Ishikawa (cell line): ENCODE measurements at regions not wholly inside any gene's neighbourhood (a gene's known extent, or its start where the extent isn't known, plus 50 kb on each side); places are given as distances from the start of the nearest gene placed in this dataset.

Experiments
- CREB1 ChIP-seq: IDR thresholded peaks from 2 replicates; pipeline ENCODE4 v1.6.1; 2012; ENCODE audit warnings: low read depth
- EGR1 ChIP-seq: IDR thresholded peaks from 2 replicates; pipeline ENCODE4 v1.6.1; 2012
- EP300 ChIP-seq: IDR thresholded peaks from 2 replicates; pipeline ENCODE4 v1.6.1; 2012; ENCODE audit warnings: borderline replicate concordance
- FOXM1 ChIP-seq: IDR thresholded peaks from 2 replicates; pipeline ENCODE4 v1.6.1; 2012; ENCODE audit warnings: low read depth, borderline replicate concordance
- MAX ChIP-seq: IDR thresholded peaks from 2 replicates; pipeline ENCODE4 v1.6.1; 2012
- NFIC ChIP-seq: IDR thresholded peaks from 2 replicates; pipeline ENCODE4 v1.6.1; 2012
- RAD21 ChIP-seq: IDR thresholded peaks from 2 replicates; pipeline ENCODE4 v1.6.1; 2012; ENCODE audit warnings: low read depth
- TAF1 ChIP-seq: IDR thresholded peaks from 2 replicates; pipeline ENCODE4 v1.6.1; 2012; ENCODE audit warnings: low read depth, mild to moderate bottlenecking
- TEAD4 ChIP-seq: IDR thresholded peaks from 2 replicates; pipeline ENCODE4 v1.6.1; 2012
- USF1 ChIP-seq: IDR thresholded peaks from 2 replicates; pipeline ENCODE4 v1.6.1; 2012

GRCh38 chr3:8296461-8296860, 205.2 kb upstream of the LMCD1 start:
- TF ChIP-seq FOXM1 (no peak), TEAD4 (no peak), RAD21 (no peak), USF1 (no peak), EP300 (no peak), TAF1 (no peak), NFIC (no peak), CREB1 (no peak), EGR1 (no peak), MAX (no peak)
